HUES6 (cell line): ENCODE measurements at regions not wholly inside any gene's neighbourhood (a gene's known extent, or its start where the extent isn't known, plus 50 kb on each side); places are given as distances from the start of the nearest gene placed in this dataset.
"Not testable (repeated sequence)": the region's sequence is repeated elsewhere in the genome, so short reads cannot be mapped to it uniquely, and the experiment has no call there.

Experiments
- H3K27ac ChIP-seq: 2 replicates; pipeline ENCODE4 v1.7.0; 2013; ENCODE audit warnings: low read depth, mild to moderate bottlenecking, low read length, inconsistent platforms
- H3K27me3 ChIP-seq: 2 replicates; pipeline ENCODE4 v1.6.1; 2013; ENCODE audit warnings: low read length; ENCODE audit not compliant: control insufficient read depth, insufficient read depth
- H3K36me3 ChIP-seq: 2 replicates; pipeline ENCODE4 v1.6.1; 2013; ENCODE audit warnings: low read length; ENCODE audit not compliant: control insufficient read depth, insufficient read depth
- H3K4me1 ChIP-seq: 2 replicates; pipeline ENCODE4 v1.6.1; 2013; ENCODE audit warnings: low read length; ENCODE audit not compliant: control insufficient read depth, insufficient read depth
- H3K4me3 ChIP-seq: 2 replicates; pipeline ENCODE4 v1.5.1; 2013; ENCODE audit warnings: low read depth, low read length
- H3K9ac ChIP-seq: one replicate; pipeline ENCODE4 v1.6.1; 2013; ENCODE audit warnings: mild to moderate bottlenecking, low read length
- H3K9me3 ChIP-seq: 2 replicates; pipeline ENCODE4 v1.6.1; 2013; ENCODE audit warnings: low read depth, low read length; ENCODE audit not compliant: control insufficient read depth, insufficient read depth

- no peak overlapping the region for H3K9ac ChIP-seq
- H3K4me1 ChIP-seq, result peaks cover 13% of the 10 kb centered on the region
- no peaks in the 10 kb centered on the region for H3K36me3 ChIP-seq
- no peak overlapping the region for H3K4me3 ChIP-seq
- H3K27ac ChIP-seq, result no peak overlapping the region
- H3K9me3 ChIP-seq, result no peaks in the 10 kb centered on the region
- H3K27me3 ChIP-seq, result no peaks in the 10 kb centered on the region
Observed at GRCh38 chr4:151522866-151523519, 114.0 kb downstream of the FHIP1A start.

- H3K27me3 ChIP-seq, result no peaks in the 10 kb centered on the region
- H3K4me3 ChIP-seq, result no peak overlapping the region
Observed at GRCh38 chr4:151524610-151525009, 115.6 kb downstream of the FHIP1A start.

GRCh38 chr4:151526489-151526888 is 117.5 kb downstream of the FHIP1A start:
- H3K27me3 ChIP-seq, H3K27ac ChIP-seq, H3K9me3 ChIP-seq, H3K9ac ChIP-seq, H3K4me3 ChIP-seq, H3K36me3 ChIP-seq: not testable (repeated sequence)
- H3K4me1 ChIP-seq, result peaks cover 13% of the 10 kb centered on the region

More at GRCh38 chr4:151524610-151525009, 115.6 kb downstream of the FHIP1A start:
- peaks cover 13% of the 10 kb centered on the region for H3K4me1 ChIP-seq
- no peaks in the 10 kb centered on the region for H3K36me3 ChIP-seq
- H3K9me3 ChIP-seq, result no peaks in the 10 kb centered on the region
- H3K9ac ChIP-seq, result no peak overlapping the region
- H3K27ac ChIP-seq, result no peak overlapping the region

DNA sequence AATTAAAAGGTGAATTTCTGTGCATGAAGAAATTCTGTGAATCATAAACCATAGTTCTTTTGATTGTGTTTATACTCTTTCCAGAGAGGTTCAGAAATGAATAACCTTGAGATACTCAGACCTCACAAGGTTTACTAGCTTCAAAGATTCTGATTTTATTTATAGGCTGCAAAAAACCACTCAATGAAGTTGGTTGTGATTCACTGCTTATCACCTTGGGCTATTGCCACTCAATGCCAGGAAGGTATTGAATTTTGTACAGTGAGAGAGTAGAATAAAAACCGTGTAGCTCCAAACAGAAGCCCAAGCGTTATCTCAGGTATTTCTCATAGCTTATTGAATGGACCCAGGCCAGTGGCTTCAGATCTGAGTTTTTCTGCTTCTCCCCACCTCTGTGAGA is 118.7 kb downstream of the FHIP1A start:
- H3K4me3 ChIP-seq, result no peak overlapping the region
- H3K9ac ChIP-seq, result no peak overlapping the region
- peaks cover 13% of the 10 kb centered on the region for H3K4me1 ChIP-seq
- no peaks in the 10 kb centered on the region for H3K9me3 ChIP-seq
- no peaks in the 10 kb centered on the region for H3K27me3 ChIP-seq
- H3K27ac ChIP-seq, result no peak overlapping the region
- H3K36me3 ChIP-seq, result no peaks in the 10 kb centered on the region

DNA sequence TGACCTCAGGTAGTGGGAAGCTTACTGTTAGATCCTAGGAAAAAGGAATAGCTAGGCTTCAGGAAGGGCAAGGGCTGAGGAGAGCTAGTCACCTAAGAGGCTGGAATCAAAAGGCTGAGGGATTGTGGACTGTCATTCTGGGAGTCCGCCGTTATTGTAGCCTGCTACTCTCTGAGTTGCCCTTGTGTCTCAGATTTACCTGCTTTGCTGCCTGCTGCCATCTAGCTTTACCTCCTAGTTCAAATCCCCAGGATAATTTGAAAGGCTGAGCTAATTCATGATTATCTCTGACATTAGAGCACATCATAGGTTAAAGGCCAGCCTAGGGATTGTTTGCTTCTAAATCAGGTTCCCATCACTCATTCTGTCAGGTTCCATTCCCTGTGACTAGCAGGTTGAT is 120.2 kb downstream of the FHIP1A start:
- Histone ChIP-seq H3K27me3 (no peaks in the 10 kb centered on the region), H3K4me3 (no peak overlapping the region), H3K4me1 (peaks cover 12% of the 10 kb centered on the region), H3K27ac (no peak overlapping the region), H3K9me3 (no peaks in the 10 kb centered on the region), H3K36me3 (no peaks in the 10 kb centered on the region), H3K9ac (no peak overlapping the region)

DNA sequence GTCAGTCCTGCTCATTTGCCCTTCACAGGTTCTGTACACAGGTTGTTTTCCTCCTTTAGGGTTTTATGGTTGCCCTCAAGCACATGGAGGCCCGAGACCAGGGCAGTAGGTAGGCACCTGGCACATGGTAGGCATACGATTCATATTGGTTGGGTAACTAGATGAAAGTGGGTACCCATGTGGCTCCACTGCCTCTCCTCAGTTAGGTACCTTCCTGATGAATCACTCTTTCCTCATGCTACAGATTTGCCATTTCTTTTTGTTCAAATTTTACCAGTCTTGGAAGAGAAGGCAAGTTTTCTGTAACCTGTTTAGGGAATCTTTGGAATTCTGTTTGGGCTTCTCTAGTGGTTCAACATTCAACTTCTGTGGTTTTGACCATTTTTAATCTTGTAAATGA is 121.3 kb downstream of the FHIP1A start:
- Histone ChIP-seq H3K27me3 (no peaks in the 10 kb centered on the region), H3K9me3 (no peaks in the 10 kb centered on the region)

GRCh38 chr4:151530783-151531182 is 121.8 kb downstream of the FHIP1A start:
- Histone ChIP-seq H3K36me3 (no peaks in the 10 kb centered on the region), H3K27me3 (no peaks in the 10 kb centered on the region), H3K4me1 (no peaks in the 10 kb centered on the region; the same call in 1 of the 2 replicates), H3K9ac (no peak overlapping the region), H3K27ac (no peak overlapping the region), H3K4me3 (no peak overlapping the region), H3K9me3 (no peaks in the 10 kb centered on the region)

More for the DNA sequence above, 121.3 kb downstream of the FHIP1A start:
- H3K36me3 ChIP-seq, result no peaks in the 10 kb centered on the region
- peaks cover 2% of the 10 kb centered on the region; the same call in 1 of the 2 replicates for H3K4me1 ChIP-seq
- H3K9ac ChIP-seq, result no peak overlapping the region
- H3K4me3 ChIP-seq, result no peak overlapping the region
- H3K27ac ChIP-seq, result no peak overlapping the region

DNA sequence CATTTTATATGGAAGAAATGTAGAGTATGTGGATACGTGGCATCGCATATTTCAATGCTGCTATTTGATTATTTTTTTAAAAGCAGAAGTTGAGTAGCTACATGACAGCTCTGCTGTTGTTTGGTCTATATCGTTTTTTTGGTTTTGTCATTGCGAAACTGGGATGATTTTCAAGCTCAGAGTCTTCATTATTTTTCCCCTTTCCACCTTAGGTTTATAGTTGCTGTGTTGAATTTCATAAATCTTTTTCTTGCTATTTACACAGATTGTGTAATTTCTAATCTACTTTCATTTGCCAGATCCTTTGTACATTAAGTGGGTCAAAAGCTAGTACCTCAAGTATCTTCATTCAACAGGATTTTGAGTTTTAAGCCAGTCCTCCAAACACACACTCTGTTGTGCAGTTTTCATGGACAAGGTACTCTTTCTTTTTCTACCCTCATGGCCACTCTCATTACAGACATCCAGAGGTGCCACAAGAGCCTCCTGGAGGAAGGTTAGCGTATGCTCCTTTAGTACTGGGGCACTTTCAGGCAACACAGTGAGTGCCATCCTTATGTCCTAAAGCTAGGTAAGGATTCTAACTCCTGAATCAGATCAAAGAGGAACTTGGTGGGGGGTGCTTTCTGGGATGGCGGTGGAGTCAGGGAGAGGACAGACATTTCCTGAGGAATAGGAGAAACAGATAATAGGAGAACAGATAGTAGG is 123.2 kb downstream of the FHIP1A start:
- Histone ChIP-seq H3K36me3 (no peaks in the 10 kb centered on the region), H3K4me1 (no peaks in the 10 kb centered on the region; the same call in 1 of the 2 replicates), H3K4me3 (no peak overlapping the region), H3K9ac (no peak overlapping the region), H3K9me3 (no peaks in the 10 kb centered on the region), H3K27me3 (no peaks in the 10 kb centered on the region), H3K27ac (no peak overlapping the region)

GRCh38 chr4:151534195-151534594 is 125.2 kb downstream of the FHIP1A start:
- H3K9ac ChIP-seq, result no peak overlapping the region
- no peak overlapping the region for H3K27ac ChIP-seq
- H3K4me1 ChIP-seq, result peaks cover 17% of the 10 kb centered on the region

DNA sequence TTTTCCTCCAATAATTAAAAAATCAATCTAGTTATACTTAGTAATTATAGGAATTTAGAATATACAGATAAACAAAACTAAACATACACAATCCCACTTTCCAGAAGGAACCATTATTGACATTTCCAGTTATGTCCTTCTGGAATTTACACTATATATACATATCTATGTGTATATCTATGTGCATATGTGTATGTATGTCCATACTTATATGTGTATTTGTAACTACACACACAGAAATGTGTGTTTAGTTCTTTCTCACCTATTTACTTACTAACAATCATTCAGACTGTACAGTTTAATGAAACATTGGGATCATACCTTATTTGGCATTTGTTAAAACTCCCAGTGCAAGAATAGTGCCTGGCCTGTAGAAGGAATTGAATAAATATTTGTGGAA is 126.4 kb downstream of the FHIP1A start:
- Histone ChIP-seq H3K36me3 (no peaks in the 10 kb centered on the region), H3K9me3 (no peaks in the 10 kb centered on the region), H3K4me3 (no peak overlapping the region), H3K27ac (no peak overlapping the region), H3K27me3 (no peaks in the 10 kb centered on the region), H3K4me1 (peaks cover 17% of the 10 kb centered on the region), H3K9ac (no peak overlapping the region)

More at GRCh38 chr4:151534195-151534594, 125.2 kb downstream of the FHIP1A start:
- Histone ChIP-seq H3K4me3 (no peak overlapping the region), H3K27me3 (no peaks in the 10 kb centered on the region), H3K9me3 (no peaks in the 10 kb centered on the region), H3K36me3 (no peaks in the 10 kb centered on the region)

GRCh38 chr4:151537687-151538086 is 128.7 kb downstream of the FHIP1A start:
- Histone ChIP-seq H3K9me3 (no peaks in the 10 kb centered on the region), H3K9ac (no peak overlapping the region), H3K27me3 (no peaks in the 10 kb centered on the region), H3K27ac (no peak overlapping the region), H3K4me1 (peaks cover 35% of the 10 kb centered on the region), H3K4me3 (no peak overlapping the region), H3K36me3 (no peaks in the 10 kb centered on the region)
